ENCODE measurements at regions not wholly inside any gene's neighbourhood (a gene's known extent, or its start where the extent isn't known, plus 50 kb on each side); places are given as distances from the start of the nearest gene placed in this dataset.

GRCh38 chr18:27501671-27502070, 316.6 kb upstream of the CHST9 start:
- TF ChIP-seq RARB (CRISPR knock-in tag; IDR thresholded peaks at IDR 0.05) (no peak), CSDC2 (CRISPR knock-in tag; IDR thresholded peaks at IDR 0.05) (no peak), PATZ1 (CRISPR knock-in tag; IDR thresholded peaks at IDR 0.05; ENCODE audit: borderline replicate concordance) (no peak), ZFP3 (CRISPR knock-in tag; IDR thresholded peaks at IDR 0.05) (no peak), ZNF70 (CRISPR knock-in tag; IDR thresholded peaks at IDR 0.05) (no peak), CREB5 (CRISPR knock-in tag; IDR thresholded peaks at IDR 0.05; ENCODE audit: low read depth) (no peak), GLIS3 (CRISPR knock-in tag; IDR thresholded peaks at IDR 0.05) (no peak), PPARA (CRISPR knock-in tag; IDR thresholded peaks at IDR 0.05; ENCODE audit: borderline replicate concordance) (no peak), ZFP30 (CRISPR knock-in tag; IDR thresholded peaks at IDR 0.05) (no peak), OSR1 (CRISPR knock-in tag; IDR thresholded peaks at IDR 0.05) (no peak)
